Tibial nerve (tissue), 4 donors: ENCODE measurements at regions not wholly inside any gene's neighbourhood (a gene's known extent, or its start where the extent isn't known, plus 50 kb on each side); places are given as distances from the start of the nearest gene placed in this dataset.
"Not testable (repeated sequence)": the region's sequence is repeated elsewhere in the genome, so short reads cannot be mapped to it uniquely, and the experiment has no call there.

ENCODE experiments used
- DNase-seq, 2 donors: peaks; one replicate each; pipeline ENCODE4 v3.0.0-alpha.2; 2019; ENCODE audit warnings: low spot score in 2 of 2
- H3K27ac ChIP-seq, 4 donors: fragments of 200-600 bp; sonication (generic) in 3 of 4; one replicate each; pipeline ENCODE4 v1.5.1; 2017 to 2019; ENCODE audit warnings: mild to moderate bottlenecking in 1 of 4
- H3K27me3 ChIP-seq, 2 donors: fragments of 200-600 bp; sonication (generic) in 1 of 2; one replicate each; pipeline versions ENCODE4 v1.5.1 to v1.6.0; 2017 to 2019
- H3K36me3 ChIP-seq, 3 donors: fragments of 200-600 bp; sonication (generic); one replicate each; pipeline ENCODE4 v1.5.1; 2018 to 2019
- H3K4me1 ChIP-seq, 4 donors: fragments of 200-600 bp; sonication (generic) in 3 of 4; one replicate each; pipeline ENCODE4 v1.5.1; 2017 to 2019
- H3K4me3 ChIP-seq, 4 donors: fragments of 200-600 bp; sonication (generic) in 3 of 4; one replicate each; pipeline ENCODE4 v1.5.1; 2017 to 2019; ENCODE audit warnings: mild to moderate bottlenecking in 1 of 4, moderate library complexity in 1 of 4
- H3K9me3 ChIP-seq, 4 donors: fragments of 200-600 bp; sonication (generic) in 3 of 4; one replicate each; pipeline ENCODE4 v1.5.1; 2017 to 2019
- CTCF ChIP-seq, 5 experiments: fragments of 200-600 bp in 3 of 5; fragments of 450-650 bp in 2 of 5; sonication (generic) in 3 of 5; IDR thresholded peaks; one replicate each; pipeline ENCODE4 v1.5.1; 2016 to 2019; ENCODE audit warnings: antibody characterized with exemption in 5 of 5, mild to moderate bottlenecking in 3 of 5, moderate library complexity in 2 of 5
- EP300 ChIP-seq, 2 donors: sonication (generic); formaldehyde crosslinking; IDR thresholded peaks; one replicate each; pipeline ENCODE4 v1.6.1; 2017; ENCODE audit warnings: antibody characterized with exemption in 2 of 2, mild to moderate bottlenecking in 1 of 2
- POLR2A ChIP-seq, 2 donors: fragments of 450-650 bp; IDR thresholded peaks; one replicate each; pipeline ENCODE4 v1.6.1; 2017; ENCODE audit warnings: antibody characterized with exemption in 2 of 2, mild to moderate bottlenecking in 2 of 2, moderate library complexity in 2 of 2
- WGBS, 2 donors: methylation state at CpG; one replicate each; pipeline ENCODE4 v1.1.5; 2018; 5-methylcytosine and 5-hydroxymethylcytosine counted together

- H3K36me3 ChIP-seq = no peaks in the 10 kb centered on the region
- no peaks in the 10 kb centered on the region for H3K4me1 ChIP-seq
- WGBS, 2 donors = 85 to 92% methylated on average over 7 of the region's 7 CpGs
- TF ChIP-seq POLR2A (IDR thresholded peaks at IDR 0.05) (no peak), CTCF (IDR thresholded peaks at IDR 0.05) (no peak), EP300 (IDR thresholded peaks at IDR 0.05) (no peak)
- H3K4me3 ChIP-seq = no peak overlapping the region
- no peak for DNase-seq
- H3K27ac ChIP-seq = no peak overlapping the region
- no peaks in the 10 kb centered on the region for H3K9me3 ChIP-seq
- no peaks in the 10 kb centered on the region for H3K27me3 ChIP-seq
Measured at GRCh38 chr6:137717074-137718073, 149.7 kb upstream of the TNFAIP3 start.

- not testable (repeated sequence) for H3K4me1 ChIP-seq
Measured at GRCh38 chr6:137718903-137719302, 148.2 kb upstream of the TNFAIP3 start.

GRCh38 chr6:137722749-137723272 is 144.2 kb upstream of the TNFAIP3 start:
- no peaks in the 10 kb centered on the region for H3K27me3 ChIP-seq
- no peak overlapping the region for H3K27ac ChIP-seq
- no peaks in the 10 kb centered on the region for H3K36me3 ChIP-seq
- H3K4me1 ChIP-seq = no peaks in the 10 kb centered on the region
- no peak for DNase-seq
- H3K9me3 ChIP-seq = no peaks in the 10 kb centered on the region
- 82 to 87% methylated on average over 5 of the region's 5 CpGs for WGBS, 2 donors
- no peak for TF ChIP-seq CTCF (IDR thresholded peaks at IDR 0.05)
- H3K4me3 ChIP-seq = no peak overlapping the region

More at GRCh38 chr6:137718903-137719302, 148.2 kb upstream of the TNFAIP3 start:
- DNase-seq, H3K27ac ChIP-seq, H3K27me3 ChIP-seq, H3K36me3 ChIP-seq, H3K9me3 ChIP-seq, H3K4me3 ChIP-seq: not testable (repeated sequence)
- 91% methylated on average over 5 of the region's 5 CpGs for WGBS, 2 donors

GRCh38 chr6:137723273-137724017 is 143.6 kb upstream of the TNFAIP3 start:
- no peaks in the 10 kb centered on the region for H3K36me3 ChIP-seq
- TF ChIP-seq EP300 (IDR thresholded peaks at IDR 0.05) (no peak), POLR2A (IDR thresholded peaks at IDR 0.05) (no peak), CTCF (IDR thresholded peaks at IDR 0.05) (no peak)
- H3K9me3 ChIP-seq = no peaks in the 10 kb centered on the region
- DNase-seq = no peak
- H3K4me1 ChIP-seq = peaks cover 0 to 2% (median 0%) of the 10 kb centered on the region in 4 donors
- no peak overlapping the region for H3K4me3 ChIP-seq
- 73 to 81% methylated on average over 4 of the region's 4 CpGs for WGBS, 2 donors
- no peaks in the 10 kb centered on the region for H3K27me3 ChIP-seq
- no peak overlapping the region for H3K27ac ChIP-seq

- Histone ChIP-seq H3K27ac (no peak overlapping the region), H3K4me3 (no peak overlapping the region), H3K9me3 (no peaks in the 10 kb centered on the region), H3K36me3 (no peaks in the 10 kb centered on the region), H3K27me3 (no peaks in the 10 kb centered on the region), H3K4me1 (peaks cover 0 to 7% (median 0%) of the 10 kb centered on the region in 4 donors)
- TF ChIP-seq POLR2A (IDR thresholded peaks at IDR 0.05) (no peak), EP300 (IDR thresholded peaks at IDR 0.05) (no peak), CTCF (IDR thresholded peaks at IDR 0.05) (no peak)
- WGBS, 2 donors = 85 to 95% methylated on average over 3 of the region's 3 CpGs
- no peak for DNase-seq
Measured at GRCh38 chr6:137724018-137724403, 143.0 kb upstream of the TNFAIP3 start.
